HEK293 (cell line): ENCODE measurements at regions not wholly inside any gene's neighbourhood (a gene's known extent, or its start where the extent isn't known, plus 50 kb on each side); places are given as distances from the start of the nearest gene placed in this dataset.
"Not testable (repeated sequence)": the region's sequence is repeated elsewhere in the genome, so short reads cannot be mapped to it uniquely, and the experiment has no call there.

Experiments used
- ATF2 ChIP-seq: fragments of 450-650 bp; formaldehyde crosslinking; IDR thresholded peaks from 2 replicates; pipeline ENCODE4 v1.5.1; 2016; ENCODE audit warnings: missing biosample characterization, missing genetic modification characterization, low read depth
- CTCF ChIP-seq: fragments of 450-650 bp; formaldehyde crosslinking; IDR thresholded peaks from 2 replicates; pipeline ENCODE4 v1.5.1; 2016; ENCODE audit warnings: missing biosample characterization, missing genetic modification characterization
- REST ChIP-seq: fragments of 450-650 bp; formaldehyde crosslinking; IDR thresholded peaks from 2 replicates; pipeline ENCODE4 v1.5.1; 2016; ENCODE audit warnings: missing biosample characterization, missing genetic modification characterization
- TCF7L2 ChIP-seq: IDR thresholded peaks from 2 replicates; pipeline ENCODE4 v1.6.1; 2011; ENCODE audit warnings: low read depth, mild to moderate bottlenecking, inconsistent platforms, low read length, moderate library complexity, borderline replicate concordance
- TRIM28 ChIP-seq: IDR thresholded peaks from 2 replicates; pipeline ENCODE4 v1.6.1; 2011; ENCODE audit warnings: low read length, control low read depth, borderline replicate concordance
- TSHZ1 ChIP-seq: fragments of 450-650 bp; formaldehyde crosslinking; IDR thresholded peaks from 2 replicates; pipeline ENCODE4 v1.5.1; 2016; ENCODE audit warnings: missing biosample characterization, missing genetic modification characterization, borderline replicate concordance
- YY1 ChIP-seq: fragments of 450-650 bp; formaldehyde crosslinking; IDR thresholded peaks from 2 replicates; pipeline ENCODE4 v1.5.1; 2018; ENCODE audit warnings: missing biosample characterization, missing genetic modification characterization
- ZNF2 ChIP-seq: fragments of 450-650 bp; formaldehyde crosslinking; IDR thresholded peaks from 2 replicates; pipeline ENCODE4 v1.5.1; 2016; ENCODE audit warnings: missing biosample characterization, missing genetic modification characterization
- ZNF274 ChIP-seq, 2 experiments: fragments of 200-500 bp in 1 of 2; fragments of 450-650 bp in 1 of 2; sonication (Bioruptor generic) in 1 of 2; formaldehyde crosslinking in 1 of 2; IDR thresholded peaks; 2 replicates each; pipeline versions ENCODE4 v1.5.1 to v1.6.1; 2014 to 2016; ENCODE audit warnings: borderline replicate concordance in 1 of 2, inconsistent platforms in 1 of 2, low read length in 1 of 2, missing biosample characterization in 1 of 2, missing genetic modification characterization in 1 of 2
- ZNF292 ChIP-seq: fragments of 450-650 bp; formaldehyde crosslinking; IDR thresholded peaks from 2 replicates; pipeline ENCODE4 v1.5.1; 2016; ENCODE audit warnings: low read depth, missing biosample characterization, missing genetic modification characterization, borderline replicate concordance
- ZNF658 ChIP-seq: fragments of 450-650 bp; formaldehyde crosslinking; IDR thresholded peaks from 2 replicates; pipeline ENCODE4; 2016; ENCODE audit warnings: missing biosample characterization, missing genetic modification characterization
- ZNF704 ChIP-seq: fragments of 450-650 bp; formaldehyde crosslinking; IDR thresholded peaks from 2 replicates; pipeline ENCODE4 v1.5.1; 2016; ENCODE audit warnings: missing biosample characterization, missing genetic modification characterization
- ZNF792 ChIP-seq: fragments of 450-650 bp; formaldehyde crosslinking; IDR thresholded peaks from 2 replicates; pipeline ENCODE4 v1.5.1; 2016; ENCODE audit warnings: missing biosample characterization, missing genetic modification characterization

GRCh38 chrX:92590726-92591298 lies 811.6 kb downstream of the PCDH11X start:
- not testable (repeated sequence) for TF ChIP-seq ZNF792; ZNF274 (IDR thresholded peaks at IDR 0.05; ENCODE audit: low read length); ZNF274 (tag by site-specific recombination; IDR thresholded peaks at IDR 0.05; ENCODE audit: borderline replicate concordance); CTCF (tag by site-specific recombination); TRIM28; ATF2 (tag by site-specific recombination); ZNF2 (tag by site-specific recombination); ZNF292 (tag by site-specific recombination); REST (tag by site-specific recombination); TSHZ1 (tag by site-specific recombination); YY1 (tag by site-specific recombination); TCF7L2; ZNF658 (tag by site-specific recombination); ZNF704 (tag by site-specific recombination)
